Right atrium auricular region (tissue), 2 donors: ENCODE measurements at regions not wholly inside any gene's neighbourhood (a gene's known extent, or its start where the extent isn't known, plus 50 kb on each side); places are given as distances from the start of the nearest gene placed in this dataset.

Source experiments
- DNase-seq: peaks from one replicate; pipeline ENCODE4 v3.0.0-alpha.2; 2019; ENCODE audit warnings: low spot score
- H3K27ac ChIP-seq, 2 donors: fragments of 200-600 bp; sonication (generic); 1 replicate in 1 of 2; 2 replicates in 1 of 2; pipeline ENCODE4 v1.5.1; 2016 to 2019
- H3K27me3 ChIP-seq, 2 donors: fragments of 200-600 bp; sonication (generic); one replicate each; pipeline versions ENCODE4 v1.5.1 to v1.6.0; 2017 to 2019
- H3K36me3 ChIP-seq: fragments of 200-600 bp; sonication (generic); one replicate; pipeline ENCODE4 v1.5.1; 2016
- H3K4me1 ChIP-seq, 2 donors: fragments of 200-600 bp; sonication (generic); one replicate each; pipeline versions ENCODE4 v1.5.1 to v1.6.0; 2017 to 2019
- H3K4me3 ChIP-seq, 2 donors: fragments of 200-600 bp; sonication (generic); 1 replicate in 1 of 2; 2 replicates in 1 of 2; pipeline ENCODE4 v1.5.1; 2017 to 2019; ENCODE audit warnings: mild to moderate bottlenecking in 1 of 2, moderate library complexity in 1 of 2
- H3K9me3 ChIP-seq, 2 donors: fragments of 200-600 bp; sonication (generic); one replicate each; pipeline ENCODE4 v1.5.1; 2019
- TF ChIP-seq, protein P1 (sequence below), 2 donors: fragments of 200-600 bp; sonication (generic); IDR thresholded peaks; one replicate each; pipeline ENCODE4 v1.5.1; 2019; ENCODE audit warnings: antibody characterized with exemption in 2 of 2

GRCh38 chr11:115911613-115912346, 407.6 kb upstream of the CADM1 start:
- no peaks in the 10 kb centered on the region for H3K4me1 ChIP-seq
- TF ChIP-seq, protein P1, sequence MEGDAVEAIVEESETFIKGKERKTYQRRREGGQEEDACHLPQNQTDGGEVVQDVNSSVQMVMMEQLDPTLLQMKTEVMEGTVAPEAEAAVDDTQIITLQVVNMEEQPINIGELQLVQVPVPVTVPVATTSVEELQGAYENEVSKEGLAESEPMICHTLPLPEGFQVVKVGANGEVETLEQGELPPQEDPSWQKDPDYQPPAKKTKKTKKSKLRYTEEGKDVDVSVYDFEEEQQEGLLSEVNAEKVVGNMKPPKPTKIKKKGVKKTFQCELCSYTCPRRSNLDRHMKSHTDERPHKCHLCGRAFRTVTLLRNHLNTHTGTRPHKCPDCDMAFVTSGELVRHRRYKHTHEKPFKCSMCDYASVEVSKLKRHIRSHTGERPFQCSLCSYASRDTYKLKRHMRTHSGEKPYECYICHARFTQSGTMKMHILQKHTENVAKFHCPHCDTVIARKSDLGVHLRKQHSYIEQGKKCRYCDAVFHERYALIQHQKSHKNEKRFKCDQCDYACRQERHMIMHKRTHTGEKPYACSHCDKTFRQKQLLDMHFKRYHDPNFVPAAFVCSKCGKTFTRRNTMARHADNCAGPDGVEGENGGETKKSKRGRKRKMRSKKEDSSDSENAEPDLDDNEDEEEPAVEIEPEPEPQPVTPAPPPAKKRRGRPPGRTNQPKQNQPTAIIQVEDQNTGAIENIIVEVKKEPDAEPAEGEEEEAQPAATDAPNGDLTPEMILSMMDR (IDR thresholded peaks at IDR 0.05), result no peak

DNA sequence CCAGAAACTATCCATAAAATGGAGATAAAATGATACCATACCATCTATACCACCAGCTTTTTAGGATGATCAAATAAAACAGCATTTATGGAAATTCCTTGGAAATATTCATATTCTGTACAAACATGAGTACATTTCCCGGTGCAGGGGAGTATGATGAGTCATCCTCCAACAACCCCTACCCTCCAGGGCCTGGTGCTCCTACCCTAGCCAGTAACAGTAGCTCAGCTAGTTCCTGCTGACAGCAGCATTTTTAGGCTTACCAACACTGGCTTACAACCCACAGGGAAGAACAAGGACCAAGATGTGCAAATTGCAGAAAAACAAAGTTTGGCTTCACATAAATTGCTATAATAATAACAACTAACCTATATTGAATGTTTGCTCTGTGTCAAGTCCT, 406.2 kb upstream of the CADM1 start:
- Histone ChIP-seq H3K27ac (no peak overlapping the region), H3K4me3 (no peak overlapping the region), H3K27me3 (no peaks in the 10 kb centered on the region), H3K36me3 (no peaks in the 10 kb centered on the region), H3K4me1 (no peaks in the 10 kb centered on the region), H3K9me3 (no peaks in the 10 kb centered on the region)
- no peak for DNase-seq
- TF ChIP-seq, protein P1 (IDR thresholded peaks at IDR 0.05), result no peak

More at GRCh38 chr11:115911613-115912346, 407.6 kb upstream of the CADM1 start:
- Histone ChIP-seq H3K4me3 (no peak overlapping the region), H3K27me3 (no peaks in the 10 kb centered on the region), H3K9me3 (no peaks in the 10 kb centered on the region), H3K27ac (no peak overlapping the region), H3K36me3 (no peaks in the 10 kb centered on the region)
- no peak for DNase-seq

DNA sequence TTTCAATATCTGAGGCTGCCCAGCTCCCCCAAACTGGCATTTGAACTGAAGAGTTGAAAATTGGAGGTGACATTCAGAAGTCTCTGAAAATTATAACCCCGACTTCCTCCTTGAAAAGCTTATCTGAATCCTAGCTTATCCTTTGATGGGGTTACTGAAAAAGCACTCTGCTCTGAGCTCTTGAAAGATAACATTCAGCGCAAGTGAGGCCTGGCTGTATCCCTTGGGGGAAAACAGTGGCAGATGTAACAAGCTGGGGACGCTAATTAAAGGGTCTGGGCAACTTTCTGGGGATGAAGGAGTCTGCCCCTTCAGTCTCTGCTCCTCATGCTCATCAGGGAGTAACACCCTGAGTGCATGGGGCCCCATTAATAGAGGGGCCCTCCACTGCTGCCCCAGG, 402.0 kb upstream of the CADM1 start:
- TF ChIP-seq, protein P1 (IDR thresholded peaks at IDR 0.05), result no peak
- Histone ChIP-seq H3K27me3 (no peaks in the 10 kb centered on the region), H3K4me3 (no peak overlapping the region), H3K4me1 (no peaks in the 10 kb centered on the region), H3K27ac (no peak overlapping the region), H3K36me3 (no peaks in the 10 kb centered on the region), H3K9me3 (no peaks in the 10 kb centered on the region)
- DNase-seq, result no peak

DNA sequence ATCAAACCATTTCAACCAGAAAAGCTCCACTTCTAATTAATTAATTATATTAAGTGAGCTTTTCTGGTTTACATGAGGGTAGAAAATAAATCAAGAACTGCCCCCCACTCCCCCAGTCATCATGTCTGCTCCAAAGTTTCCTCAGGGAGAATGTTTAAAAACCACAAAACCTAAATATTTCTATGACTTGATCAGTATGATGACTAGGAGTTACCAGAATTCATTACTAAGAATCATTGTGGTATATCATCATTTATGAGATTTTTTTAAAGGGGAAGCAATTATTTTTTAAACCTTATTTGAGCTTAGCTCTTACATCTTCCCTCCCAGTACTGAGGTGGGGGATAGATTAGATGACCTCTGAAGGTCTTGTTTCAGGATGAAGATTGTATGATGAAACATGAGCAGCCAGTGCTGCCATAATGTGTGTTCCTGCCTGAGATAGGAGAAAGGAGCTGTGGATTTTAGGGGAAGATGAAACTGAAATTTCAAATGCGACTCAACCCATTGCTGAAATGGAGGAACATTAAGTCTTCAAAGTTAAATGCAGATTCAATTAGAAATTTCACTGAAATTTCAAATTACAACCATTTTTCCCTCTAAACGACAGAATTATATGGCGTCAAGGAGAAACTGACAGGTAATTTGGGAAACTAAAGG, 401.3 kb upstream of the CADM1 start:
- no peak for DNase-seq
- Histone ChIP-seq H3K4me3 (no peak overlapping the region), H3K36me3 (no peaks in the 10 kb centered on the region), H3K9me3 (no peaks in the 10 kb centered on the region), H3K4me1 (no peaks in the 10 kb centered on the region), H3K27me3 (no peaks in the 10 kb centered on the region), H3K27ac (no peak overlapping the region)
- TF ChIP-seq, protein P1 (IDR thresholded peaks at IDR 0.05), result no peak

DNA sequence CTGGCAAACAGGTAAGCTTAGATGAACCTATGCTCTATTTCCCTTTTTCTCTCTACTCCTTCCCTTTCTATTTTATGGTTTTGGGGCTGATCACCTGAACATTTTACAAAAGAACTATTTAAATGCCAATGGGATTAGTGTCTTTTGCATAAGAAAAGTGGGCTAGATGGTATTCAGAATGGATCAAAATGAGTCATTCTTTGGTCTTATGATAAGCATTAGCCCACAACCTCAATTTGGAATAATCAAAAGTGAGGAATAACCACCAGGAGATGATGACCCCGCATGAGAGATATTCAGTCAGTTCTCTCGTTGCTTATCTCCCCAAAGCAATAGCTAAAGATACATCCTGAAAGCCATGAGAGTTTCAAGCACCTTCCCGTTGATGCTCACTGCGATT, 399.0 kb upstream of the CADM1 start:
- Histone ChIP-seq H3K36me3 (no peaks in the 10 kb centered on the region), H3K4me1 (no peaks in the 10 kb centered on the region), H3K9me3 (no peaks in the 10 kb centered on the region), H3K27me3 (no peaks in the 10 kb centered on the region), H3K27ac (no peak overlapping the region), H3K4me3 (no peak overlapping the region)
- DNase-seq, result no peak
- TF ChIP-seq, protein P1 (IDR thresholded peaks at IDR 0.05), result no peak
